ENCODE measurements at regions not wholly inside any gene's neighbourhood (a gene's known extent, or its start where the extent isn't known, plus 50 kb on each side); places are given as distances from the start of the nearest gene placed in this dataset.

- TF ChIP-seq, protein P1, sequence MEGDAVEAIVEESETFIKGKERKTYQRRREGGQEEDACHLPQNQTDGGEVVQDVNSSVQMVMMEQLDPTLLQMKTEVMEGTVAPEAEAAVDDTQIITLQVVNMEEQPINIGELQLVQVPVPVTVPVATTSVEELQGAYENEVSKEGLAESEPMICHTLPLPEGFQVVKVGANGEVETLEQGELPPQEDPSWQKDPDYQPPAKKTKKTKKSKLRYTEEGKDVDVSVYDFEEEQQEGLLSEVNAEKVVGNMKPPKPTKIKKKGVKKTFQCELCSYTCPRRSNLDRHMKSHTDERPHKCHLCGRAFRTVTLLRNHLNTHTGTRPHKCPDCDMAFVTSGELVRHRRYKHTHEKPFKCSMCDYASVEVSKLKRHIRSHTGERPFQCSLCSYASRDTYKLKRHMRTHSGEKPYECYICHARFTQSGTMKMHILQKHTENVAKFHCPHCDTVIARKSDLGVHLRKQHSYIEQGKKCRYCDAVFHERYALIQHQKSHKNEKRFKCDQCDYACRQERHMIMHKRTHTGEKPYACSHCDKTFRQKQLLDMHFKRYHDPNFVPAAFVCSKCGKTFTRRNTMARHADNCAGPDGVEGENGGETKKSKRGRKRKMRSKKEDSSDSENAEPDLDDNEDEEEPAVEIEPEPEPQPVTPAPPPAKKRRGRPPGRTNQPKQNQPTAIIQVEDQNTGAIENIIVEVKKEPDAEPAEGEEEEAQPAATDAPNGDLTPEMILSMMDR (IDR thresholded peaks at IDR 0.05): no peak
- TF ChIP-seq POLR2AphosphoS5 (IDR thresholded peaks at IDR 0.05): no peak
Observed at GRCh38 chr4:144451766-144452450, 194.0 kb upstream of the HHIP start.

All from upper lobe of left lung (tissue), 4 donors.